GM21786 (cell line): ENCODE measurements at regions not wholly inside any gene's neighbourhood (a gene's known extent, or its start where the extent isn't known, plus 50 kb on each side); places are given as distances from the start of the nearest gene placed in this dataset.

Experiments used
- ATAC-seq: cut with Tn5 transposase; IDR thresholded peaks from one replicate; pipeline ENCODE4 v1.9.1; 2021; ENCODE audit not compliant: unreplicated experiment

GRCh38 chr17:51486091-51486490 is 225.7 kb downstream of the UTP18 start:
- ATAC-seq = no peak

- ATAC-seq = no peak
Measured at GRCh38 chr17:51486885-51487520, 226.7 kb downstream of the UTP18 start.

GRCh38 chr17:51487947-51488346 is 227.6 kb downstream of the UTP18 start:
- no peak for ATAC-seq

- ATAC-seq = no peak
Measured at GRCh38 chr17:51491416-51491815, 231.1 kb downstream of the UTP18 start.

GRCh38 chr17:51493206-51493605 is 232.9 kb downstream of the UTP18 start:
- ATAC-seq = no peak

- no peak for ATAC-seq
Measured at GRCh38 chr17:51496378-51496777, 236.0 kb downstream of the UTP18 start.

GRCh38 chr17:51499897-51500296 is 239.6 kb downstream of the UTP18 start:
- no peak for ATAC-seq

GRCh38 chr17:51500454-51500853 is 240.1 kb downstream of the UTP18 start:
- no peak for ATAC-seq

- ATAC-seq = no peak
Measured at GRCh38 chr17:51505450-51505849, 245.1 kb downstream of the UTP18 start.

- no peak for ATAC-seq
Measured at GRCh38 chr17:51507444-51507843, 247.1 kb downstream of the UTP18 start.

GRCh38 chr17:51508048-51508447 is 247.7 kb downstream of the UTP18 start:
- no peak for ATAC-seq

GRCh38 chr17:51510940-51511339 is 250.6 kb downstream of the UTP18 start:
- no peak for ATAC-seq

GRCh38 chr17:51512220-51512907 is 252.0 kb downstream of the UTP18 start:
- no peak for ATAC-seq

GRCh38 chr17:51516924-51517323 is 256.6 kb downstream of the UTP18 start:
- no peak for ATAC-seq

- ATAC-seq = no peak
Measured at GRCh38 chr17:51524524-51524923, 264.2 kb downstream of the UTP18 start.

- ATAC-seq = no peak
Measured at GRCh38 chr17:51526507-51526906, 266.2 kb downstream of the UTP18 start.

- no peak for ATAC-seq
Measured at GRCh38 chr17:51527225-51527982, 267.1 kb downstream of the UTP18 start.

GRCh38 chr17:51528111-51528510 is 267.8 kb downstream of the UTP18 start:
- ATAC-seq = no peak

GRCh38 chr17:51533219-51533618 is 272.9 kb downstream of the UTP18 start:
- ATAC-seq = no peak

GRCh38 chr17:51533821-51534220 is 273.5 kb downstream of the UTP18 start:
- ATAC-seq = no peak

- ATAC-seq = no peak
Measured at GRCh38 chr17:51536627-51537026, 276.3 kb downstream of the UTP18 start.

- no peak for ATAC-seq
Measured at GRCh38 chr17:51537996-51538550, 277.7 kb downstream of the UTP18 start.
